GM21576 (cell line): ENCODE measurements at regions not wholly inside any gene's neighbourhood (a gene's known extent, or its start where the extent isn't known, plus 50 kb on each side); places are given as distances from the start of the nearest gene placed in this dataset.
"Not testable (repeated sequence)": the region's sequence is repeated elsewhere in the genome, so short reads cannot be mapped to it uniquely, and the experiment has no call there.

Experiments used
- ATAC-seq: cut with Tn5 transposase; IDR thresholded peaks from one replicate; pipeline ENCODE4 v1.9.1; 2021; ENCODE audit warnings: mild to moderate bottlenecking, moderate library complexity; ENCODE audit not compliant: unreplicated experiment

DNA sequence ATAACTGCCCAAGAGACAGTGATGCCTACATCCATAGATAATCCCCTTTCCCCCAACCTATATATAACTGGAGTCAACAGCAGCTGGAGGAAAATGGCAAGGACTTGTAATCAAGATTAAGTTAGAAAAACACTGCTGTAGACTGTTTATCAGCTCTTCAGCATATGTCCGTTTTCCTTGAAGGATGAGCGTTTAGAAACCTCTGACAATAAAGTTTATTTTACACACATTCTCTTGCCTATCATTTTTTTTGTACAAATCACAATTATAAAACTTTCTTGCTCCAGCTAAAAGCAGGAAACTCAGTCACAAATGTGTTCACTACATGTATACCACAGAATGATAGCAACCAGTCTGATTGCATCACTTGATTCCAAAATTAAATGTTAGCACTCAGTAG is 50.8 kb downstream of the PPIAL4G start:
- ATAC-seq = not testable (repeated sequence)

DNA sequence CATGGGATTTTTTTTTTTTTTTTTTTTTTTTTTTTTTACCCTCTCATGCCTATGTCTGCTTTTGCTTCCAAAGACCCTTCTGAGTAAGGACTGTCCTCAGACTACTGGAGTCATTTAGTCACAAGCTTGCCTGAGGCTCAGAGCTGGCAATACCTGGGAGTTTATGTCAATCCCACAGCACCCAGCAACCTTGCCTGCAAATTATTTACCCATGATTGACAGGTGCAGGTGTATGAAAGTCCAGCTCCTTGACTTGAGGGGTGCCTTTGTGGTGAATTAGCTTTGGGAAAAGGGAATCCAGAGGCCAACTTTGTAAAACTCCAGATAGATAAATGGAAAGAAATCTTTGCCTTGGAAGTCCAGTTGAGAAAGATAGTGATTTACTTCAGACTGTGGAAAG is 53.2 kb downstream of the PPIAL4G start:
- ATAC-seq = not testable (repeated sequence)

GRCh38 chr1:148426940-148427611 is 56.0 kb downstream of the PPIAL4G start:
- not testable (repeated sequence) for ATAC-seq

DNA sequence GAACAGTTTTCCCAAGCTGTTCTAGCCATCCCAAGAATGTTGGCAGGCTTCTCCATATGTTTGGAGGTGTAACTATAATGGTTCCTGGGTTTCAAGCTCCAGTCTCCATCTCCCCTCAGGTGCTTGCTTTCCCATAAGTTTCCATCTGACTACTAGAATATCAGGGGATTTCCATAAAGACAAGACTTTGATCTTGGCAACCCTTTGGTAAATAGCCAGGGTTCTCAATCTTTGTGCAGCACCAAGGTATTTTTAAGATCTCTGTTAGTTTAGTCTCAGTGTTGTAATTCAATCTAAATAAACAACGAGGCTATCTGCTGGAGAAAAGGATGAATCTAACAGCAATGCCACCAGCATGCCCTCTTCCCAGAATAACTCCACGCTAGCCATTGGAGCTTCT is 56.7 kb downstream of the PPIAL4G start:
- ATAC-seq = not testable (repeated sequence)

- ATAC-seq = not testable (repeated sequence)
Observed at GRCh38 chr1:148424143-148425003, 58.7 kb downstream of the PPIAL4G start.

DNA sequence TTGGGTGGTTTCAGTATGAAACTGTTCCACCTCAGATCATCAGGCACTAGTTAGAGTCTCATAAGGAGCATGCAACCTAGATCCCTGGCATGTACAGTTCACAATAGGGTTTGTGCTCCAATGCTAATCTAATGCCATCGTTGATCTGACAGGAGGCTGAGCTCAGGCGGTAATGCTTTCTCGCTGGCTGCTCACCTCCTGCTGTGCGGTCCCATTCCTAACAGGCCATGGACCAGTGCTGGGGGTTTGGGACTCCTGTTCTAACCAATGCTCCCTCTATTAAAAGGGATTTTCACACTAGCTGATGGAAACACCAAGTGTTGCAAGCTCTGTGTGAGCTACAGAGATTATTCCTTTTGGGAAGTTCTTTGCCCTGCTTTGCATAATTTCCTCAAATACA is 60.2 kb downstream of the PPIAL4G start:
- not testable (repeated sequence) for ATAC-seq

- not testable (repeated sequence) for ATAC-seq
Observed at GRCh38 chr1:148417241-148417640, 65.9 kb downstream of the PPIAL4G start.

DNA sequence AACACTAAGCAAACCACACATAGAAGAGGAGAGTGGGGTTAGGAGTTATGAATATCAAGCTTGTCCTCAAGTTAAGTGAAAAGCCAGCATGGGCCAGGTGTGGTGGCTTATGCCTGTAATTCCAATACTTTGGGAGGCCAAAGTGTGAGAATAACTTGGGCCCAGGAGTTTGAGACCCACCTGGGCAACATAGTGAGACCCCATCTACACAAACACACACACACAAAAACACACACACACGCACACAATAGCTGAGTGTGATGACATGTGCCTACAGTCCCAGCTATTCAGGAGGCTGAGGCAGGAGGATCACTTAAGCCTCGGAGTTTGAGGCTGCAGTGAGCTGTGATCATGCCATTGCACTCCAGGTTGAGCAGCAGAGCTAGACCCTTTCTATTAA is 69.7 kb downstream of the PPIAL4G start:
- not testable (repeated sequence) for ATAC-seq

- ATAC-seq = not testable (repeated sequence)
Observed at GRCh38 chr1:148404786-148405568, 78.1 kb downstream of the PPIAL4G start.

DNA sequence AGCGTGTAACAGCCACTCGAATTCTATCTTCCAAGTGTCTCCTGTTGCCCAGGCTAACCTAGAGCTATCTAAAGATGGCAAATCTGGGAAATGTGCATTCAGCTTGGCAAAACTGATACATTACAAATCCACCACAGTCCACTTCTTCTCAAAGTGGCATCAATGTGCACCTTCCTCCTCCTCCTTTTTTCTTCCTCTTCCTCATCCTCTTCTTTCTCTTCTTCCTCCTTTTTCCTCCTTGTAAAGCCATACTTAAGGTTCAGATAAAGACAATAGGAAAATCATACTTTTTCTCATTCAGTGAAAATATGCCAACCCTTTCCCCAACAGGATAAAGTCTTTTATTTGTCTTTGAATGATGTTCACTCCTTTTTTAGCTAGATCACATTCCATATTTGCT is 79.2 kb downstream of the PPIAL4G start:
- not testable (repeated sequence) for ATAC-seq

GRCh38 chr1:148403085-148403456 is 80.0 kb downstream of the PPIAL4G start:
- ATAC-seq = not testable (repeated sequence)

DNA sequence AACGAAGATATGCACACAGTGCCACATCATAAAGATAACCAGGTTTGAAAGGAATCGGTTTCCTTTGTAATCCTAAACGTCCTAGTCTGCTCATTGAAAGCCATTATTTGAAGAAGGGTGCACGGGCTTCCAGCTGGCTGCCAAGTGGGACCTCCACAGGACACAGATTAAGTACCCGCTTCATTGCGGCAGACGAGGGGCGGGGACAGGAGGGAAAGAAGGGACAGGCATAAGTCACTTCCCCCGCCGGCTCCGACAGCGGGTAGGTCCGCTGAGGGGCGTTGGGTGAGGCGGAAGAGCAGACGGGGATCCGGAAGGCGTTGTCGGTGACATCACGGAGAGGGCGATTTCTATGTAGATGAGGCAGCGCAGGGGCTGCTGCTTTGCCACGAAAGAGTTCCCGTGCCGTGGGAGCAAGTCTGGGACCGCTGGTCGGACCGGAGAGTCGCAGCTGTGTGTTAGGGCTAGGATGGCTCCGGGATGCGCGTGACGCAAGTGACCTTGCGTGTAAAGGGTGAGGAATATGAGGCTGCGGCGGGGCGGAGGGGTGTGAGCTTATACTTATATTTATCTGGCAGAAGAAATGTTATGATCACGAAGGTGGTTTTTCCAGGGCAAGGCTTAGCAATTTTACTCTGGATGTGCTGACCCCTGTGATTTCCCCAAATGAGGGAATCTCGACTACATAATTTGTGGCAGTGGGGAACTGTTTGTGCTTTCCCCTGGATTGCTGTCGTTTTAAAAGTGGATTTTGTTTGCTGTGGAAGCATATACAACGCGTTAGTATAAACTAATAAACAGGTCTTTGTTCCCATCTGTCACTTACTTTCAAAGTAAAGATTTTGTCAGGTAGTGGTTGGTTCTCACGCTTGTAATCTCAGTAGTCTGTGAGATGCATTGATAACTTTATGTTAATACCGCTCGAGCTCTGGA is 80.7 kb downstream of the PPIAL4G start:
- ATAC-seq = peak; percentile 90

DNA sequence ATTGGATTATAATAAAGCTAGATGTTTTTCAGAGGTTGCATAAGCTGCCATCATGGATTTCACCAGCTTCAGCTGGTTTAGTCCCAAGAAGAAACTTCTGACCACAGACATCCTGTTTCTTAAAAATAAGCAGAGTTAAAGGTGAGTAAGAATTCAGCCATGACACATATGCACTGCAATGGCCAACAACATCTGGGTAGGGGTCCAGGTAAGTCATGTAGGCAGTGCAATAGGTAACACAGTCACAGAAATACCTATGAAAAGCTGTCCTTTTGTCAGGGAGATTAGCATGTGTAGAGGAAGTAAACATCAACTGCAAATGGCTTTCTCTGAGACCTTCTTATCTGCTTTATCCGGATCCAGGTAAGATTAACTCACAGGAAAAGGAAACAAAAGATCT is 85.6 kb downstream of the PPIAL4G start:
- not testable (repeated sequence) for ATAC-seq

GRCh38 chr1:148392505-148392904 is 90.6 kb downstream of the PPIAL4G start:
- ATAC-seq = not testable (repeated sequence)

DNA sequence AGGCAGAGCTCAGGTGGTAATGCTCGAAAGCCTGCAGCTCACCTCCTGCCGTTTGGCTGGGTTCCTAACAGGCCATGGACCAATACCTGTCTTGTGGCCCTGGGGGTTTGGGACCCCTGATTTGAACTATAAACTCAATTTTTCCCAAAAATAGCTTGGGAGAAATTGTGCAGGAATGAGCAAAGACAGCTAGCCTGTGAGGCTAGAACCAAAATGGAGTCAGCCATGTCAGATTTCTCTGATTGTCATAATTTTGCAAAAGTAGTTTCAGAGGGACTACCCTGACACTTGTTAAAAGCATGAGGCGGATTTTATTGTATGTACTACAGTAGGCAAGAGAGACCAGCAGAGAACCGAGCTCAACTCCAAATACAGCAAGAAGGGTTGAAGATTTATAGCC is 91.8 kb downstream of the PPIAL4G start:
- not testable (repeated sequence) for ATAC-seq

DNA sequence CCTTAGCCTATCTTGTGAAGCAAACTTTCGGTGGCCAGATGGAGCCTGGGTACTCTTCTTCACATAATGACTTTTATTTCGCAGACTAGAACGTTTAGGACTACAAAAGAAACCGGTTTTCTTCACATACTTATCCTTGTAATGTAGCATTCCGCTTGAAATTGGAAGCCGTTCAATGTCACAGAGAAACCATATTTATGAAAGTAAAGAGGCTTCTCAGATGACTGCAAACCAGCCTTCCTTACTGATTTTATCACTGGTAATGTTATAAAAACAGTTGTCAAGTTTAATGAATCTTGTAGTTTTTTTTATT is 94.1 kb downstream of the PPIAL4G start:
- ATAC-seq = no peak

DNA sequence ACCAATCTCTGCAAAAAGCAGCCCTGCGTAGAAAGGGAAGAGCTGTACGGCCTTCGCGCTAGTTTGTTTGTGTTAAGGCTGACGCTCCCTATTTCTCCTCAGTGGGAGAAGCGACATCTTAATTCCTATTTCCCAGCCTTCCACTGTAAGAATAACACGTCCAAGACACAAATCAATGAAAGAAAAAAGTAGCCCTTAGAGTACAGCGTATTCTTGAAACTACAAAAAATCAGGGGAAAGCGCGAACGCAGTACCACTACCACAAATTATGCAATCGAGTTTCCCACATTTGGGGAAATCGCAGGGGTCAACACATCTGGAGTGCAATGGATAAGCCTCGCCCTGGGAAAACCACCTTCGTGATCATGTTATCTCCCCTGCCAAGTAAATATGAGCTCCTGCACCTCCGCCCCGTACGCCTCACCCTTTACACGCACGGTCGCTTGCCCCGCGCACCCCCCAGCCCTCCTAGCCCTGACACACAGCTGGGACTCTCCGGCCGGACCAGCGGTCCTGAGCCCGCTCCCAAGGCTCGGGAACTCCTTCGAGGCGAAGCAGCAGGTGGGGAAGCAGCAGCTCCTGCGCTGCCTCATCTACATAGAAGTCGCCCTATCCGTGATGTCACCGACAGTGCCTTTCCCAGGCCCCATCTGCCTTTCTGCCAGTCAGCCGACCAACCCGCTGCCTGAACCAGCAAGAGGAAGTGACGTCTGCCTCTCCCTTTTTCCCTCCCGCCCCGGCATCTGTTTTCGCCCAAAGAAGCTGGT is 94.7 kb downstream of the PPIAL4G start:
- peak; percentile 68 for ATAC-seq

GRCh38 chr1:148387949-148388259 is 95.2 kb downstream of the PPIAL4G start:
- ATAC-seq = not testable (repeated sequence)

DNA sequence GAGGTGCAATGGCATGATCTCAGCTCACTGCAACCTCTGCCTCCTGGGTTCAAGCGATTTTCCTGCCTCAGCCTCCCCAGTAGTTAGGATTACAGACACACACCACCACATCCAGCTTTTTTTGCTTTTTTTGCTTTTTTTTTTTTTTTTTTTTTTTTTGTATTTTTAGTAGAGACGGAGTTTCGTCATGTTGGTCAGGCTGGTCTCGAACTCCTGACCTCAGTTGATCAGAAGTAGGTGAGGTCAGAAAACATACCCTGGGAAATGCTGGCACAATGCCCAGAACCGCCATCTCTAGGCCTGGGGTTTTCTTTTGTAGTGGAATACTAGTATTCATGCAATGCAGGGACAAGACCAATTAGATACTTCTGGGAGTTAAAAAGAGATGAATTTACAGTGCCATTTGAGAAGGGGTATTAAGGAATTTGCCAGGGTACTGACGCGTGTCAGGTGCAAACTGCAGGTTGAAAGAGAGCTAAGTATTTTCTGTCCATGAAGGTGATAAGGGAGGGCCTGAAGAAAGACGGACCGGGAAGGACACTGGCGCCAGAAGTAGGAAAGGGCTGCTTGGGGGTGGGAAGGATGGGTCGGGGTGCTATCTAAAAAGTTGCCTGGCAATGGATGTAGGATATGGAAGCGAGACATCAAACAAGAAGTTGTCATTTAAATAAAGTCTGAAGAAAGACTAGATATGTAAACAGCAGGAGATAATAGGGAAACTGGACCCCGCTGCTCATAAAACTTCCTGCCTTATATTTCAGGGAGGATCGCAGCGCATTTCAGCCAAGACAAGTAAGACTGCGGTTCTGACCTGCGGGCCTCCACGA is 95.8 kb downstream of the PPIAL4G start:
- ATAC-seq = not testable (repeated sequence)
